Keratinocyte (primary cell): ENCODE measurements at regions not wholly inside any gene's neighbourhood (a gene's known extent, or its start where the extent isn't known, plus 50 kb on each side); places are given as distances from the start of the nearest gene placed in this dataset.

Experiments used
- EZH2 ChIP-seq: IDR thresholded peaks from one replicate; pipeline ENCODE4 v1.6.1; 2012; ENCODE audit warnings: inconsistent platforms, mild to moderate bottlenecking, low read length, moderate library complexity
- TF ChIP-seq, protein P1 (sequence below), 3 experiments: IDR thresholded peaks in 1 of 3; conservative IDR thresholded peaks in 1 of 3; optimal IDR thresholded peaks in 1 of 3; 2 replicates in 2 of 3; 3 replicates in 1 of 3; pipeline versions ENCODE3 to v1.5.1; 2011; ENCODE audit warnings: low read length in 3 of 3, mild to moderate bottlenecking in 3 of 3, moderate library complexity in 2 of 3, control low read depth in 1 of 3, inconsistent platforms in 1 of 3; ENCODE audit not compliant: insufficient read depth in 2 of 3; ENCODE audit errors: extremely low read depth in 1 of 3

DNA sequence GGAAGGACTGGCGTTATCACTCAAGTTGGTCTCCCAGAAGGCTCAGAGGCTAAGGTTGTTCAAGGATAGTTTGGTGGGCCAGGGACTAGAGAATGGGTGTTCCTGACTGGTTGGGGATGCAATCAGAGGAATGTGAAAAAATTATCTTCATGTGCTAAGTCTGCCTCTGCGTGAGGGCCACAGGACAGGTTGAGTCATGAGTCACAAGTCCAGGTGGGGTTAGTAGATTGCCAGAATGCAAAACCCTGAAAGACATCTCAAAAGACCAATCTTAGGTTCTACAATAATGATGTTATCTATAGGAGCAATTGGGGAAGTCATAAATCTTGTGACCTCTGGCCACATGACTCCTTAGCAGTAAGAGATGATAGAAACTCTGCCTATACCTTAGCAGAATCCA lies 220.1 kb upstream of the EEA1 start:
- TF ChIP-seq, protein P1, sequence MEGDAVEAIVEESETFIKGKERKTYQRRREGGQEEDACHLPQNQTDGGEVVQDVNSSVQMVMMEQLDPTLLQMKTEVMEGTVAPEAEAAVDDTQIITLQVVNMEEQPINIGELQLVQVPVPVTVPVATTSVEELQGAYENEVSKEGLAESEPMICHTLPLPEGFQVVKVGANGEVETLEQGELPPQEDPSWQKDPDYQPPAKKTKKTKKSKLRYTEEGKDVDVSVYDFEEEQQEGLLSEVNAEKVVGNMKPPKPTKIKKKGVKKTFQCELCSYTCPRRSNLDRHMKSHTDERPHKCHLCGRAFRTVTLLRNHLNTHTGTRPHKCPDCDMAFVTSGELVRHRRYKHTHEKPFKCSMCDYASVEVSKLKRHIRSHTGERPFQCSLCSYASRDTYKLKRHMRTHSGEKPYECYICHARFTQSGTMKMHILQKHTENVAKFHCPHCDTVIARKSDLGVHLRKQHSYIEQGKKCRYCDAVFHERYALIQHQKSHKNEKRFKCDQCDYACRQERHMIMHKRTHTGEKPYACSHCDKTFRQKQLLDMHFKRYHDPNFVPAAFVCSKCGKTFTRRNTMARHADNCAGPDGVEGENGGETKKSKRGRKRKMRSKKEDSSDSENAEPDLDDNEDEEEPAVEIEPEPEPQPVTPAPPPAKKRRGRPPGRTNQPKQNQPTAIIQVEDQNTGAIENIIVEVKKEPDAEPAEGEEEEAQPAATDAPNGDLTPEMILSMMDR (optimal IDR thresholded peaks at IDR 0.05 in 1 of 3, IDR thresholded peaks at IDR 0.05 in 1 of 3, conservative IDR thresholded peaks at IDR 0.05 in 1 of 3; ENCODE audit: extremely low read depth in 1 of 3, insufficient read depth in 2 of 3, low read length in 3 of 3): no peak
- no peak for TF ChIP-seq EZH2
